Smooth muscle cell (in vitro differentiated cells): ENCODE measurements at regions not wholly inside any gene's neighbourhood (a gene's known extent, or its start where the extent isn't known, plus 50 kb on each side); places are given as distances from the start of the nearest gene placed in this dataset.

Experiments
- DNase-seq: peaks from one replicate; lab custom pipeline; 2025; ENCODE audit not compliant: unreplicated experiment; lab: John Stamatoyannopoulos, UW
- H2AFZ ChIP-seq: fragments of 200-600 bp; sonication (generic); 2 replicates; pipeline ENCODE4 v1.6.0; 2016; ENCODE audit warnings: antibody characterized with exemption, low read depth, mild to moderate bottlenecking
- H3F3A ChIP-seq: fragments of 200-600 bp; sonication (generic); 2 replicates; pipeline ENCODE4 v1.6.0; 2017; ENCODE audit warnings: antibody characterized with exemption, low read depth
- H3K27ac ChIP-seq: fragments of 200-600 bp; sonication (generic); 2 replicates; pipeline ENCODE4 v1.5.1; 2016; ENCODE audit warnings: low read depth, mild to moderate bottlenecking
- H3K27me3 ChIP-seq: fragments of 200-600 bp; sonication (generic); 2 replicates; pipeline ENCODE4 v1.6.1; 2016; ENCODE audit warnings: low read depth, mild to moderate bottlenecking
- H3K36me3 ChIP-seq: fragments of 200-600 bp; sonication (generic); 2 replicates; pipeline ENCODE4 v1.5.1; 2016; ENCODE audit warnings: low read depth
- H3K4me1 ChIP-seq: fragments of 200-600 bp; sonication (generic); 2 replicates; pipeline ENCODE4 v1.5.1; 2016; ENCODE audit warnings: low read depth
- H3K4me2 ChIP-seq: fragments of 200-600 bp; sonication (generic); 2 replicates; pipeline ENCODE4 v1.6.0; 2016; ENCODE audit warnings: mild to moderate bottlenecking
- H3K4me3 ChIP-seq: fragments of 200-600 bp; sonication (generic); 2 replicates; pipeline ENCODE4 v1.5.1; 2016; ENCODE audit warnings: mild to moderate bottlenecking
- H3K79me2 ChIP-seq: fragments of 200-600 bp; sonication (generic); 2 replicates; pipeline ENCODE4 v1.6.0; 2016; ENCODE audit warnings: low read depth, mild to moderate bottlenecking
- H3K9ac ChIP-seq: fragments of 200-600 bp; sonication (generic); 2 replicates; pipeline ENCODE4 v1.6.0; 2016; ENCODE audit warnings: low read depth
- H3K9me3 ChIP-seq: fragments of 200-600 bp; sonication (generic); replicated peaks from 2 replicates; pipeline ENCODE4 v1.5.1; 2016; ENCODE audit warnings: low read depth
- H4K20me1 ChIP-seq: fragments of 200-600 bp; sonication (generic); 2 replicates; pipeline ENCODE4 v1.6.0; 2016; ENCODE audit warnings: low read depth
- CTCF ChIP-seq: fragments of 200-600 bp; sonication (generic); IDR thresholded peaks from 2 replicates; pipeline ENCODE4 v1.5.1; 2017; ENCODE audit warnings: borderline replicate concordance, mild to moderate bottlenecking, antibody characterized with exemption; ENCODE audit not compliant: insufficient read depth, poor library complexity, severe bottlenecking
- WGBS: methylation state at CpG from one replicate; pipeline ENCODE4 v1.1.7; 2016; ENCODE audit warnings: low lambda C conversion rate; 5-methylcytosine and 5-hydroxymethylcytosine counted together

DNA sequence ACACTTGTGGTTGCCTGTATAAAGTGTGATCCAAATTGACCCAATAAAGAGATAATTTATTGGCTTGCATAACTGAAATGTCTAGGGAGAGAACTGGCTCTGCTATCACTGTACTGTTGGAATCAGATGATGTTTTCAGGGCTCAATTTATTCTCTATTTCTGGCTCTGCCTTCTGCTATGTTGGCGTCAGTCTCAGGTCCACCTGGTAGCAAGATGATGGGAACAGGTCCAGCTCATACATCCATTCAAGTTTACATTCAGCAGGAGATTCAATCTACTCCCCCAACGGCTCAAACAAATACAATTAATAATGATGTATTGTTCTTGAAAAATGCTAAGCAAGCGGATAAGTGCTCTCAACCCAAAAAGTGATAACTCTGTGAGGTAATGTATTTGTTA, 297.7 kb upstream of the SYT4 start:
- H3K9ac ChIP-seq = no peak overlapping the region
- H3K4me3 ChIP-seq = no peak overlapping the region
- H3K79me2 ChIP-seq = no peaks in the 10 kb centered on the region
- no peak overlapping the region for H2AFZ ChIP-seq
- H3K4me1 ChIP-seq = no peaks in the 10 kb centered on the region
- no peak for TF ChIP-seq CTCF
- H3F3A ChIP-seq = no peaks in the 10 kb centered on the region
- no peaks in the 10 kb centered on the region for H4K20me1 ChIP-seq
- no peak overlapping the region for H3K4me2 ChIP-seq
- peaks cover 8% of the 10 kb centered on the region for H3K27me3 ChIP-seq
- H3K36me3 ChIP-seq = no peaks in the 10 kb centered on the region
- no peak for DNase-seq
- H3K9me3 ChIP-seq = no peaks in the 10 kb centered on the region
- 85% methylated on average over 3 of the region's 3 CpGs for WGBS
- no peak overlapping the region for H3K27ac ChIP-seq

DNA sequence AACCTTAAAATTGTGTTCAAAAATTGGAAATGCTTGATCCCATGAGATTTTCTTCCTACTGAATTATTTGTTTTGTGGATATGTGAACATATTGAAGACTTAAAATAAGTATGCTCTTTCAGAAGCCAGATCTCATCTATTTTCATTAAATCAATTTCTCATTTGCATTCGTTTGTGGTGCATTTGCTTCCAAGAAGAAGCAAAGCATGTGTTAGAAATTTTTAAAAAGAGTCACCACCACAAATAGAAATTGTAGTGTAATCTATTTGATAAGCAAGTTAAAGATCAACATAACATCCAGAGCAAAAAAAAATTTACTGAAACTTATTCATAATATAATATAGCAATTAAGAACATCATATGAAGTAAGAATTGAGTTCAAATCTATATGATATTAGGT, 300.9 kb upstream of the SYT4 start:
- Histone ChIP-seq H3K4me2 (no peak overlapping the region), H3K9ac (no peak overlapping the region), H3K27ac (no peak overlapping the region), H3K4me1 (no peaks in the 10 kb centered on the region), H3F3A (no peaks in the 10 kb centered on the region), H3K27me3 (peaks cover 15% of the 10 kb centered on the region), H3K79me2 (no peaks in the 10 kb centered on the region), H2AFZ (no peak overlapping the region), H4K20me1 (no peaks in the 10 kb centered on the region), H3K9me3 (no peaks in the 10 kb centered on the region), H3K4me3 (no peak overlapping the region), H3K36me3 (no peaks in the 10 kb centered on the region)
- no peak for TF ChIP-seq CTCF
- no peak for DNase-seq
- 73% methylated on average over 1 of the region's 1 CpG for WGBS

- Histone ChIP-seq H3F3A (no peaks in the 10 kb centered on the region), H3K4me3 (no peak overlapping the region), H3K27ac (no peak overlapping the region), H2AFZ (no peak overlapping the region), H3K9ac (no peak overlapping the region), H3K9me3 (no peaks in the 10 kb centered on the region), H3K27me3 (peaks cover 17% of the 10 kb centered on the region), H3K4me1 (no peaks in the 10 kb centered on the region), H3K36me3 (no peaks in the 10 kb centered on the region), H3K79me2 (no peaks in the 10 kb centered on the region), H4K20me1 (no peaks in the 10 kb centered on the region), H3K4me2 (no peak overlapping the region)
- no peak for DNase-seq
- 88% methylated on average over 4 of the region's 4 CpGs for WGBS
- no peak for TF ChIP-seq CTCF
Observed at GRCh38 chr18:43578706-43579105, 301.4 kb upstream of the SYT4 start.

- Histone ChIP-seq H3K9ac (no peak overlapping the region), H3K4me2 (no peak overlapping the region), H3F3A (no peaks in the 10 kb centered on the region), H4K20me1 (no peaks in the 10 kb centered on the region), H2AFZ (no peak overlapping the region), H3K36me3 (no peaks in the 10 kb centered on the region), H3K4me3 (no peak overlapping the region), H3K27ac (no peak overlapping the region), H3K27me3 (peaks cover 12% of the 10 kb centered on the region), H3K79me2 (no peaks in the 10 kb centered on the region), H3K4me1 (no peaks in the 10 kb centered on the region), H3K9me3 (no peaks in the 10 kb centered on the region)
- no peak for TF ChIP-seq CTCF
- DNase-seq = no peak
- WGBS = 89% methylated on average over 2 of the region's 2 CpGs
Observed at GRCh38 chr18:43581936-43582519, 304.7 kb upstream of the SYT4 start.
